ENCODE measurements at regions not wholly inside any gene's neighbourhood (a gene's known extent, or its start where the extent isn't known, plus 50 kb on each side); places are given as distances from the start of the nearest gene placed in this dataset.

DNA sequence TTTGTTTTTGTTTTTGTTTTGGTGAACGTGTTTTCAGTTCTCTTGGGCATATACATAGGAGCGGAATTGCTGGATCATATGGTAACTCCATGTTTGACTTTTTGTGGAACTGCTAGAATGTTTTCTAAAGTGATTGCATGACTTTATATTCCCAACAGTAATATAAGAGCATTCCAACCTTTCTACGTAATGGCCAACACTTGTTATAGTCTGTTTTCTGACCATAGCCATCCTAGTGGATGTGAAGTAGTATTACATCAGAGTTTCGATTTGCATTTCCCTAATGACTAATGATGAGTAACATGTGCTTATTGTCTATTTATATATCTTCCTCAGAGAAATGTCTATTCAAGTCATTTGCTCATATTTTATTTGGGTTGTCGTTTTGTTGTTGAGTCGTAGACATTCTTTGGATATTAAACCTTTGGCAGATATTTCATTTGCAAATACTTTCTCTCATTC, 268.7 kb downstream of the AEBP2 start:
- H3K36me3 ChIP-seq (ENCODE audit: control insufficient read depth, insufficient read depth, low read length): no peaks in the 10 kb centered on the region
- H3K4me3 ChIP-seq (ENCODE audit: low read depth, low read length): no peak overlapping the region
- H3K27me3 ChIP-seq (ENCODE audit: control insufficient read depth, insufficient read depth, low read length): no peaks in the 10 kb centered on the region
- TF ChIP-seq, protein P1, sequence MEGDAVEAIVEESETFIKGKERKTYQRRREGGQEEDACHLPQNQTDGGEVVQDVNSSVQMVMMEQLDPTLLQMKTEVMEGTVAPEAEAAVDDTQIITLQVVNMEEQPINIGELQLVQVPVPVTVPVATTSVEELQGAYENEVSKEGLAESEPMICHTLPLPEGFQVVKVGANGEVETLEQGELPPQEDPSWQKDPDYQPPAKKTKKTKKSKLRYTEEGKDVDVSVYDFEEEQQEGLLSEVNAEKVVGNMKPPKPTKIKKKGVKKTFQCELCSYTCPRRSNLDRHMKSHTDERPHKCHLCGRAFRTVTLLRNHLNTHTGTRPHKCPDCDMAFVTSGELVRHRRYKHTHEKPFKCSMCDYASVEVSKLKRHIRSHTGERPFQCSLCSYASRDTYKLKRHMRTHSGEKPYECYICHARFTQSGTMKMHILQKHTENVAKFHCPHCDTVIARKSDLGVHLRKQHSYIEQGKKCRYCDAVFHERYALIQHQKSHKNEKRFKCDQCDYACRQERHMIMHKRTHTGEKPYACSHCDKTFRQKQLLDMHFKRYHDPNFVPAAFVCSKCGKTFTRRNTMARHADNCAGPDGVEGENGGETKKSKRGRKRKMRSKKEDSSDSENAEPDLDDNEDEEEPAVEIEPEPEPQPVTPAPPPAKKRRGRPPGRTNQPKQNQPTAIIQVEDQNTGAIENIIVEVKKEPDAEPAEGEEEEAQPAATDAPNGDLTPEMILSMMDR (IDR thresholded peaks at IDR 0.05; ENCODE audit: insufficient read depth, low read length, severe bottlenecking): no peak
- DNase-seq (ENCODE audit: low read depth) (peak; percentile 88), FAIRE-seq (no peak)

DNA sequence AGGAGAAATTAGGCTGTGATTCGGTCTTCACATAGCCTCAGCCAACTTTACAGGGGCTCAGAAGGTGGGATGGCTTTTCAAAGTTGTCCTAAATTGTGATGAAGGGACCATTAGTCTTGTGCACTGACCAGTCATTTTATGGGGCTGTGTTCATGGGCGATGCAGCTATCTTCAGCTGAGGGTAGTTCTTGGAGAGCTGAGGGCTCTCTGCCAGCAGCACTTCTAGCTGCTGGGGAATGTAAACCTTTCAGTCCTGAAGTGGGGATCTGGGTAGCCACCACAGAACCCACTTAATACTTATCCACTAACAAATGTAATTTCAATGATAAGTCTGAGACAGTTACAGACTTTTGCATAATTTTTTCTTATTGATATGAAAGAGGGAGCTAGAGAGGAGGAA, 270.6 kb downstream of the AEBP2 start:
- DNase-seq (ENCODE audit: low read depth) (no peak), FAIRE-seq (no peak)
- no peak overlapping the region for H3K4me3 ChIP-seq (ENCODE audit: low read depth, low read length)
- no peaks in the 10 kb centered on the region for H3K27me3 ChIP-seq (ENCODE audit: control insufficient read depth, insufficient read depth, low read length)
- TF ChIP-seq, protein P1 (IDR thresholded peaks at IDR 0.05; ENCODE audit: insufficient read depth, low read length, severe bottlenecking): no peak
- no peaks in the 10 kb centered on the region for H3K36me3 ChIP-seq (ENCODE audit: control insufficient read depth, insufficient read depth, low read length)

DNA sequence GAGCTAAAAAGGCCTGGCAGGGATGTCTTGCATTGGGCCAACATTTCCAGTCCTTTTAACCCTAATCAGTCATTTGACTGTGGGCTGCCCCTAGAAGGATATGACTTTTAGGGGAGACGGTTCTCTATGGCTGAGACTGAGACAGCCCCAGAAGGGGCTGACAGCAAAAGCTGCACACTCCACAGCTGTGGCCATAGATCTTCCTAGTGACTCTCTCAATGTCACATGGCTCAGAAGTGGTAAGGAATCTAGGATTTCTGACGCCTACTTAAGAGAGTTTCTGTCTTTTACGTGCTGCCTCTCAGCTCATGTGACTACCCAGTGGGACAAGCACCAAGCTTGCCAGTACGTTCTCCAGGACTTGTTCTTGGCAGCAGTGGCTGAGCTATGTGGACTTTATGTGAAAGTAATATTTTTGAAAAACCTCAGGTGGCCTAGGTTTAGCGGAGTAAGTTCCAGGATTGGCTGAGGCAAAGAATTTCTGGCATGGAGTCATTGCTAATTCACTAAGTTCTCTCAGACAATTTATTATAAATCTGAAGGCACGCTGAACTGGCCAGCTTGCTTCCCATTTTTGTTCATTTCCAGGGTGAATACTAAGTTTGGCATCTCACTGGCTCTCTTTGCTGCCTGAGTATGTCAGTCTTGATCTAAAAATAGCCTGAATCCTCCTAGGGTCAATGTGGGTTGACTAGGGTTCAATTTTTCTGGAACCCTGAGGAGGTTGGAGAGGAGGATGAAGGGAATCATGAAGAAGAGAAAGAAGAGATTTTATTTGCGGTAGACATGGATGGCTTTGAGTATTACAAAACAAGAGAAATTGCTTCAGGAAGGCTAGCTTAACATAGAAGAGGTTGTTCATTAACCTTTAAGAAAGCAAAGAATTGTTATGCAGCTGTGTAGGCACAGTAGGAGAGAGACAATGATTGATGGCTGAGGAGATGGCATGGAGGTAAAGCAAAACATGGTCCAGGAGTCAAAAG, 271.8 kb downstream of the AEBP2 start:
- no peak for FAIRE-seq
- H3K4me3 ChIP-seq (ENCODE audit: low read depth, low read length): no peak overlapping the region
- no peak for DNase-seq (ENCODE audit: low read depth)
- TF ChIP-seq, protein P1 (IDR thresholded peaks at IDR 0.05; ENCODE audit: insufficient read depth, low read length, severe bottlenecking): no peak
- no peaks in the 10 kb centered on the region for H3K36me3 ChIP-seq (ENCODE audit: control insufficient read depth, insufficient read depth, low read length)
- no peaks in the 10 kb centered on the region for H3K27me3 ChIP-seq (ENCODE audit: control insufficient read depth, insufficient read depth, low read length)

DNA sequence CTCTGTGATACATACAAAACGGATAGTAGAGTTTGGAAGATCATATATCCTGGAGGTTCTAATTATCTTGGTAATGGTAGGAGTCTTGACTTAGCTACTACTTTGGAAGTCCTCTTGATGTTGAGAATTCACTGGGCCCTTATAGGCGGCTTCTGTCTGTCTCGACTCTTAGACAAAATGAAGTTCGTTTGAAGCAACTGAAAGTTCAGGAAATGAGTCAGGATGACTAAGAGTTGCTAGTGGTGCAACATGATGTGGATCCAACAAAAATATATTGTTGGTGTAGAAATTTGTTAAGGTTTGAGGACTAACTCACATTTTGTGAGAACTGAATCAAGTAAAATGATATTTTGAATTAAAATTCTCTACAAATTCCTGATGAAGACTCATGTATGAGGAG, 272.7 kb downstream of the AEBP2 start:
- DNase-seq (ENCODE audit: low read depth) (peak; percentile 85), FAIRE-seq (no peak)
- H3K4me3 ChIP-seq (ENCODE audit: low read depth, low read length): no peak overlapping the region
- H3K27me3 ChIP-seq (ENCODE audit: control insufficient read depth, insufficient read depth, low read length): no peaks in the 10 kb centered on the region
- no peaks in the 10 kb centered on the region for H3K36me3 ChIP-seq (ENCODE audit: control insufficient read depth, insufficient read depth, low read length)
- TF ChIP-seq, protein P1 (IDR thresholded peaks at IDR 0.05; ENCODE audit: insufficient read depth, low read length, severe bottlenecking): no peak

DNA sequence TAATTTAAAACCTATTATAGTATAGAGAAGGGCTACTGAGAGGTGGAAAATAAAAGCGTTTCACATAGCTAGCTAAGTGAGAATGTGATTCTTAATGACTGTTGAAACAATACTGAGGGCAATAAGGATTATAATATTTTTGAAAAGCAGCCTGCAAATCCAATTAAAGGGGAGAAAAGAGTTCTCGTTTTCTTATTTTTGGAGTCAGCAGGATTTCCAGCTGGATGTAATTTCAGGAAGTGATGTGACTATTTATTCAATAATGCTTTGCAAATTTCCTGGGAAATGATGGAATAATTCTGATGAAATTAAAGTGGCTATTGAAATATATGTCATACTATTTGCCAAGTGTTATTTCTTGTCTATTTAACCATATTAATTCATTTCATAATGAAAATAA, 279.1 kb downstream of the AEBP2 start:
- no peak for FAIRE-seq
- no peak for DNase-seq (ENCODE audit: low read depth)
- Histone ChIP-seq H3K27me3 (ENCODE audit: control insufficient read depth, insufficient read depth, low read length) (no peaks in the 10 kb centered on the region), H3K4me3 (ENCODE audit: low read depth, low read length) (no peak overlapping the region), H3K36me3 (ENCODE audit: control insufficient read depth, insufficient read depth, low read length) (no peaks in the 10 kb centered on the region)
- TF ChIP-seq, protein P1 (IDR thresholded peaks at IDR 0.05; ENCODE audit: insufficient read depth, low read length, severe bottlenecking): no peak

Data from bronchial epithelial cell (primary cell).